Naive B cell (primary cell): ENCODE measurements at regions not wholly inside any gene's neighbourhood (a gene's known extent, or its start where the extent isn't known, plus 50 kb on each side); places are given as distances from the start of the nearest gene placed in this dataset.

ENCODE experiments used
- ATAC-seq, 2 donors: fragments of 150-1000 bp; cut with Tn5 transposase; 2 replicates each; pipeline ENCODE4 v1.10.0; 2021; ENCODE audit warnings: low read depth in 2 of 2, mild to moderate bottlenecking in 2 of 2, moderate library complexity in 2 of 2
- DNase-seq: peaks from one replicate; pipeline ENCODE4 v3.0.0; 2022
- H3K27ac Mint-ChIP-seq, 6 donors: one replicate each; pipeline ENCODE4 v1.8.0; 2020 to 2022; ENCODE audit warnings: mild to moderate bottlenecking in 6 of 6, mixed read lengths in 6 of 6, moderate library complexity in 5 of 6, inconsistent platforms in 2 of 6
- H3K27me3 Mint-ChIP-seq, 3 donors: one replicate each; pipeline ENCODE4 v1.8.0; 2021 to 2022; ENCODE audit warnings: mixed read lengths in 3 of 3, mild to moderate bottlenecking in 1 of 3
- H3K36me3 Mint-ChIP-seq, 2 donors: one replicate each; pipeline ENCODE4 v1.8.0; 2020 to 2022; ENCODE audit warnings: mixed read lengths in 2 of 2, inconsistent platforms in 1 of 2, mild to moderate bottlenecking in 1 of 2
- H3K4me1 Mint-ChIP-seq, 3 donors: one replicate each; pipeline ENCODE4 v1.8.0; 2020 to 2022; ENCODE audit warnings: mixed read lengths in 3 of 3, inconsistent platforms in 1 of 3, mild to moderate bottlenecking in 1 of 3, moderate library complexity in 1 of 3
- H3K4me3 Mint-ChIP-seq, 8 donors: one replicate each; pipeline ENCODE4 v1.8.0; 2020 to 2022; ENCODE audit warnings: mild to moderate bottlenecking in 8 of 8, mixed read lengths in 8 of 8, moderate library complexity in 8 of 8, inconsistent platforms in 2 of 8
- H3K9me3 Mint-ChIP-seq, 7 donors: one replicate each; pipeline ENCODE4 v1.8.0; 2020 to 2022; ENCODE audit warnings: mixed read lengths in 7 of 7, mild to moderate bottlenecking in 5 of 7, inconsistent platforms in 2 of 7, moderate library complexity in 1 of 7

- Mint-ChIP-seq H3K36me3 (peaks cover 0 to 5% of the 10 kb centered on the region in 2 donors), H3K4me3 (no peak overlapping the region), H3K4me1 (no peaks in the 10 kb centered on the region), H3K27ac (no peak overlapping the region), H3K9me3 (peaks cover 3 to 25% (median 7%) of the 10 kb centered on the region in 7 donors), H3K27me3 (peaks cover 0 to 3% (median 0%) of the 10 kb centered on the region in 3 donors)
- DNase-seq (no peak), ATAC-seq (no peak)
These were observed 107.8 kb upstream of the OSMR start for GRCh38 chr5:38737976-38738375.

GRCh38 chr5:38739011-38739704 is 106.7 kb upstream of the OSMR start:
- H3K27me3 Mint-ChIP-seq = peaks cover 0 to 3% (median 0%) of the 10 kb centered on the region in 3 donors
- no peak for ATAC-seq
- H3K36me3 Mint-ChIP-seq = peaks cover 0 to 8% of the 10 kb centered on the region in 2 donors
- no peaks in the 10 kb centered on the region for H3K4me1 Mint-ChIP-seq
- peaks cover 8 to 37% (median 15%) of the 10 kb centered on the region in 7 donors for H3K9me3 Mint-ChIP-seq
- no peak overlapping the region for H3K4me3 Mint-ChIP-seq
- no peak for DNase-seq
- H3K27ac Mint-ChIP-seq = no peak overlapping the region

- Mint-ChIP-seq H3K27me3 (peaks cover 0 to 3% (median 0%) of the 10 kb centered on the region in 3 donors), H3K9me3 (peaks cover 8 to 40% (median 15%) of the 10 kb centered on the region in 7 donors), H3K27ac (no peak overlapping the region), H3K4me3 (no peak overlapping the region), H3K36me3 (peaks cover 0 to 8% of the 10 kb centered on the region in 2 donors), H3K4me1 (no peaks in the 10 kb centered on the region)
- DNase-seq = no peak
- no peak for ATAC-seq
These were observed 106.1 kb upstream of the OSMR start for GRCh38 chr5:38739705-38740045.

- ATAC-seq (no peak), DNase-seq (no peak)
- peaks cover 0 to 8% of the 10 kb centered on the region in 2 donors for H3K36me3 Mint-ChIP-seq
- no peak overlapping the region for H3K4me3 Mint-ChIP-seq
- no peaks in the 10 kb centered on the region for H3K27me3 Mint-ChIP-seq
- no peaks in the 10 kb centered on the region for H3K4me1 Mint-ChIP-seq
- H3K9me3 Mint-ChIP-seq = peaks cover 8 to 36% (median 15%) of the 10 kb centered on the region in 7 donors
- no peak overlapping the region for H3K27ac Mint-ChIP-seq
These were observed 103.0 kb upstream of the OSMR start for GRCh38 chr5:38742821-38743220.

GRCh38 chr5:38743562-38743961 is 102.2 kb upstream of the OSMR start:
- Mint-ChIP-seq H3K4me1 (no peaks in the 10 kb centered on the region), H3K9me3 (peaks cover 8 to 36% (median 15%) of the 10 kb centered on the region in 7 donors), H3K27me3 (no peaks in the 10 kb centered on the region), H3K27ac (no peak overlapping the region), H3K4me3 (no peak overlapping the region), H3K36me3 (peaks cover 0 to 8% of the 10 kb centered on the region in 2 donors)
- ATAC-seq = no peak
- DNase-seq = no peak

- ATAC-seq (no peak), DNase-seq (no peak)
- H3K27ac Mint-ChIP-seq = no peak overlapping the region
- H3K9me3 Mint-ChIP-seq = peaks cover 8 to 35% (median 15%) of the 10 kb centered on the region in 7 donors
- H3K4me3 Mint-ChIP-seq = no peak overlapping the region
- peaks cover 0 to 8% of the 10 kb centered on the region in 2 donors for H3K36me3 Mint-ChIP-seq
- H3K27me3 Mint-ChIP-seq = no peaks in the 10 kb centered on the region
- H3K4me1 Mint-ChIP-seq = no peaks in the 10 kb centered on the region
These were observed 99.7 kb upstream of the OSMR start for GRCh38 chr5:38745836-38746732.

GRCh38 chr5:38749861-38750260 is 96.0 kb upstream of the OSMR start:
- Mint-ChIP-seq H3K4me1 (no peaks in the 10 kb centered on the region), H3K36me3 (no peaks in the 10 kb centered on the region), H3K27ac (peak overlapping the region in 1 of 6 donors; percentile 15), H3K4me3 (no peak overlapping the region), H3K27me3 (no peaks in the 10 kb centered on the region), H3K9me3 (peaks cover 0 to 5% (median 0%) of the 10 kb centered on the region in 7 donors)
- ATAC-seq (no peak), DNase-seq (no peak)

GRCh38 chr5:38751103-38751502 is 94.7 kb upstream of the OSMR start:
- H3K9me3 Mint-ChIP-seq = peaks cover 0 to 1% (median 0%) of the 10 kb centered on the region in 7 donors
- no peak for ATAC-seq
- no peaks in the 10 kb centered on the region for H3K4me1 Mint-ChIP-seq
- no peaks in the 10 kb centered on the region for H3K36me3 Mint-ChIP-seq
- peaks cover 0 to 7% (median 5%) of the 10 kb centered on the region in 3 donors for H3K27me3 Mint-ChIP-seq
- DNase-seq = no peak
- no peak overlapping the region for H3K27ac Mint-ChIP-seq
- H3K4me3 Mint-ChIP-seq = no peak overlapping the region

- ATAC-seq = no peak
- no peaks in the 10 kb centered on the region for H3K36me3 Mint-ChIP-seq
- peaks cover 0 to 7% (median 5%) of the 10 kb centered on the region in 3 donors for H3K27me3 Mint-ChIP-seq
- peaks cover 0 to 1% (median 0%) of the 10 kb centered on the region in 7 donors for H3K9me3 Mint-ChIP-seq
- H3K4me3 Mint-ChIP-seq = no peak overlapping the region
- no peak for DNase-seq
- H3K27ac Mint-ChIP-seq = no peak overlapping the region
- no peaks in the 10 kb centered on the region for H3K4me1 Mint-ChIP-seq
These were observed 93.7 kb upstream of the OSMR start for GRCh38 chr5:38752012-38752536.

GRCh38 chr5:38752622-38753021 is 93.2 kb upstream of the OSMR start:
- Mint-ChIP-seq H3K27me3 (peaks cover 0 to 7% (median 5%) of the 10 kb centered on the region in 3 donors), H3K27ac (no peak overlapping the region), H3K4me3 (no peak overlapping the region), H3K36me3 (no peaks in the 10 kb centered on the region), H3K4me1 (no peaks in the 10 kb centered on the region), H3K9me3 (no peaks in the 10 kb centered on the region)
- no peak for ATAC-seq
- DNase-seq = no peak

- Mint-ChIP-seq H3K9me3 (no peaks in the 10 kb centered on the region), H3K4me3 (no peak overlapping the region), H3K27me3 (peaks cover 0 to 7% (median 5%) of the 10 kb centered on the region in 3 donors), H3K27ac (no peak overlapping the region), H3K36me3 (no peaks in the 10 kb centered on the region), H3K4me1 (no peaks in the 10 kb centered on the region)
- ATAC-seq (no peak), DNase-seq (no peak)
These were observed 92.7 kb upstream of the OSMR start for GRCh38 chr5:38753141-38753540.

GRCh38 chr5:38753776-38754175 is 92.0 kb upstream of the OSMR start:
- no peak for ATAC-seq
- no peak overlapping the region for H3K4me3 Mint-ChIP-seq
- H3K4me1 Mint-ChIP-seq = no peaks in the 10 kb centered on the region
- DNase-seq = no peak
- H3K27me3 Mint-ChIP-seq = peaks cover 0 to 9% (median 5%) of the 10 kb centered on the region in 3 donors
- no peaks in the 10 kb centered on the region for H3K9me3 Mint-ChIP-seq
- H3K27ac Mint-ChIP-seq = no peak overlapping the region
- H3K36me3 Mint-ChIP-seq = no peaks in the 10 kb centered on the region

- no peak for ATAC-seq
- Mint-ChIP-seq H3K36me3 (no peaks in the 10 kb centered on the region), H3K4me1 (no peaks in the 10 kb centered on the region), H3K9me3 (peaks cover 0 to 5% (median 2%) of the 10 kb centered on the region in 7 donors), H3K4me3 (no peak overlapping the region), H3K27ac (no peak overlapping the region), H3K27me3 (peaks cover 4 to 21% (median 9%) of the 10 kb centered on the region in 3 donors)
- no peak for DNase-seq
These were observed 90.6 kb upstream of the OSMR start for GRCh38 chr5:38755181-38755580.
